GM23338 (cell line): ENCODE measurements at regions not wholly inside any gene's neighbourhood (a gene's known extent, or its start where the extent isn't known, plus 50 kb on each side); places are given as distances from the start of the nearest gene placed in this dataset.

Experiments
- ATAC-seq: fragments of 200-7000 bp; cut with Tn5 transposase; 3 replicates; pipeline ENCODE4 v1.9.1; 2020
- DNase-seq: peaks from one replicate; pipeline ENCODE4 v3.0.0-alpha.2; 2015; ENCODE audit warnings: low spot score
- H2AFZ ChIP-seq: fragments of 200-600 bp; sonication (generic); 2 replicates; pipeline ENCODE4 v1.8.0; 2016; ENCODE audit warnings: antibody characterized with exemption, mild to moderate bottlenecking, moderate library complexity
- H3F3A ChIP-seq: fragments of 200-600 bp; sonication (generic); replicated peaks from 2 replicates; pipeline ENCODE4 v1.8.0; 2017; ENCODE audit warnings: antibody characterized with exemption, mixed run types, low read depth
- H3K27ac ChIP-seq: fragments of 200-600 bp; sonication (generic); 2 replicates; pipeline ENCODE4 v1.6.1; 2016; ENCODE audit warnings: low read depth
- H3K27me3 ChIP-seq: fragments of 200-600 bp; sonication (generic); 2 replicates; pipeline ENCODE4 v1.8.0; 2016; ENCODE audit warnings: mild to moderate bottlenecking, mixed run types, moderate library complexity; ENCODE audit not compliant: insufficient read depth
- H3K36me3 ChIP-seq: fragments of 200-600 bp; sonication (generic); 2 replicates; pipeline ENCODE4 v1.8.0; 2016; ENCODE audit warnings: mild to moderate bottlenecking; ENCODE audit not compliant: insufficient read depth
- H3K4me1 ChIP-seq: fragments of 200-600 bp; sonication (generic); 2 replicates; pipeline ENCODE4 v1.8.0; 2016; ENCODE audit warnings: mild to moderate bottlenecking, moderate library complexity; ENCODE audit not compliant: insufficient read depth
- H3K4me2 ChIP-seq: fragments of 200-600 bp; sonication (generic); 2 replicates; pipeline ENCODE4 v1.7.1; 2017; ENCODE audit warnings: mixed run types
- H3K4me3 ChIP-seq: fragments of 200-600 bp; sonication (generic); 2 replicates; pipeline ENCODE4 v1.6.1; 2016; ENCODE audit warnings: mixed run types
- H3K79me2 ChIP-seq: fragments of 200-600 bp; sonication (generic); replicated peaks from 2 replicates; pipeline ENCODE4 v1.8.0; 2017; ENCODE audit warnings: mild to moderate bottlenecking; ENCODE audit not compliant: insufficient read depth
- H3K9me2 ChIP-seq: fragments of 200-600 bp; sonication (generic); 2 replicates; pipeline ENCODE4 v1.8.0; 2017; ENCODE audit not compliant: insufficient read depth
- H4K20me1 ChIP-seq: fragments of 200-600 bp; sonication (generic); replicated peaks from 2 replicates; pipeline ENCODE4 v1.8.0; 2017; ENCODE audit warnings: mild to moderate bottlenecking; ENCODE audit not compliant: insufficient read depth
- H3K27ac Mint-ChIP-seq: 2 replicates; pipeline ENCODE4 v1.8.0; 2020; ENCODE audit warnings: inconsistent platforms, mild to moderate bottlenecking, moderate library complexity, mixed read lengths
- H3K27me3 Mint-ChIP-seq: 3 replicates; pipeline ENCODE4 v1.8.0; 2022; ENCODE audit warnings: low read depth, mild to moderate bottlenecking, moderate library complexity, mixed read lengths, inconsistent platforms; ENCODE audit not compliant: insufficient read depth, poor library complexity
- H3K36me3 Mint-ChIP-seq: 3 replicates; pipeline ENCODE4 v1.8.0; 2021; ENCODE audit warnings: low read depth, mild to moderate bottlenecking, inconsistent platforms, moderate library complexity, mixed read lengths
- H3K4me1 Mint-ChIP-seq: 3 replicates; pipeline ENCODE4 v1.8.0; 2020; ENCODE audit warnings: mild to moderate bottlenecking, inconsistent platforms, mixed read lengths
- H3K4me3 Mint-ChIP-seq: 3 replicates; pipeline ENCODE4 v1.8.0; 2021; ENCODE audit warnings: moderate library complexity, mild to moderate bottlenecking, inconsistent platforms, mixed read lengths
- H3K9me3 Mint-ChIP-seq: 3 replicates; pipeline ENCODE4 v1.8.0; 2020; ENCODE audit warnings: moderate library complexity, mild to moderate bottlenecking, inconsistent platforms, mixed read lengths
- CREB1 ChIP-seq: fragments of 250-450 bp; sonication (Bioruptor Pico); IDR thresholded peaks from 2 replicates; pipeline ENCODE4 v1.5.0; 2020; ENCODE audit warnings: low read depth, mild to moderate bottlenecking, moderate library complexity
- CTCF ChIP-seq, 2 experiments: fragments of 200-600 bp in 1 of 2; sonication (generic) in 1 of 2; conservative IDR thresholded peaks; 2 replicates each; pipeline versions ENCODE4 v1.5.1 to v1.6.1; 2016 to 2017; ENCODE audit warnings: antibody characterized with exemption in 2 of 2, low read depth in 2 of 2, mild to moderate bottlenecking in 2 of 2, moderate library complexity in 1 of 2
- ETS1 ChIP-seq: IDR thresholded peaks from 2 replicates; pipeline ENCODE4 v1.6.1; 2016; ENCODE audit warnings: antibody characterized with exemption
- EZH2 ChIP-seq: fragments of 200-600 bp; sonication (generic); IDR thresholded peaks from one replicate; pipeline ENCODE4 v1.8.0; 2017; ENCODE audit warnings: antibody characterized with exemption, mild to moderate bottlenecking, low read depth; ENCODE audit not compliant: unreplicated experiment
- EZH2phosphoT487 ChIP-seq: fragments of 200-600 bp; sonication (generic); IDR thresholded peaks from one replicate; pipeline ENCODE4 v1.8.1; 2018; ENCODE audit warnings: antibody characterized with exemption; ENCODE audit not compliant: unreplicated experiment
- JUNB ChIP-seq: IDR thresholded peaks from one replicate; pipeline ENCODE4 v1.6.1; 2016; ENCODE audit warnings: antibody characterized with exemption; ENCODE audit not compliant: unreplicated experiment
- NANOG ChIP-seq: IDR thresholded peaks from 2 replicates; pipeline ENCODE4 v1.6.1; 2016; ENCODE audit warnings: antibody characterized with exemption, borderline replicate concordance
- POLR2AphosphoS5 ChIP-seq: IDR thresholded peaks from 2 replicates; pipeline ENCODE4 v1.6.1; 2016; ENCODE audit warnings: antibody characterized with exemption, low read depth
- REST ChIP-seq: IDR thresholded peaks from one replicate; pipeline ENCODE4 v1.6.1; 2018; ENCODE audit warnings: antibody characterized with exemption; ENCODE audit not compliant: unreplicated experiment
- STAT1 ChIP-seq: IDR thresholded peaks from one replicate; pipeline ENCODE4 v1.6.1; 2016; ENCODE audit warnings: antibody characterized with exemption; ENCODE audit not compliant: unreplicated experiment
- ZNF114 ChIP-seq: fragments of 250-450 bp; sonication (Bioruptor Pico); IDR thresholded peaks from 2 replicates; pipeline ENCODE4 v1.5.0; 2020; ENCODE audit warnings: mild to moderate bottlenecking, moderate library complexity
- ZNF331 ChIP-seq: fragments of 250-450 bp; sonication (Bioruptor Pico); IDR thresholded peaks from 2 replicates; pipeline ENCODE4 v1.5.0; 2020; ENCODE audit warnings: low read depth, mild to moderate bottlenecking, moderate library complexity
- ZNF462 ChIP-seq: fragments of 250-450 bp; sonication (Bioruptor Pico); IDR thresholded peaks from 2 replicates; pipeline ENCODE4 v1.5.0; 2020; ENCODE audit warnings: mild to moderate bottlenecking, moderate library complexity

GRCh38 chr16:17776465-17776864 is 305.7 kb upstream of the XYLT1 start:
- no peak for TF ChIP-seq ZNF114 (CRISPR knock-in tag)
- no peak for TF ChIP-seq NANOG
- no peak for TF ChIP-seq JUNB
- TF ChIP-seq ETS1: no peak
- TF ChIP-seq CTCF (conservative IDR thresholded peaks at IDR 0.05; ENCODE audit: low read depth in 2 of 2): no peak
- no peak for TF ChIP-seq STAT1
- TF ChIP-seq ZNF331 (CRISPR knock-in tag): no peak
- TF ChIP-seq CREB1 (CRISPR knock-in tag): no peak
- no peak for TF ChIP-seq POLR2AphosphoS5
- no peak for TF ChIP-seq REST
- no peak for TF ChIP-seq EZH2
- no peak for TF ChIP-seq ZNF462
- TF ChIP-seq EZH2phosphoT487: no peak
- Mint-ChIP-seq H3K9me3 (no peaks in the 10 kb centered on the region), H3K4me3 (no peak overlapping the region), H3K36me3 (no peaks in the 10 kb centered on the region), H3K27me3 (peaks cover 2% of the 10 kb centered on the region), H3K27ac (no peak overlapping the region), H3K4me1 (peaks cover 13% of the 10 kb centered on the region)
- Histone ChIP-seq H3K79me2 (no peaks in the 10 kb centered on the region), H3K4me1 (peaks cover 7% of the 10 kb centered on the region; the same call in 1 of the 2 replicates), H3K4me2 (no peak overlapping the region), H3K27me3 (no peaks in the 10 kb centered on the region), H3K4me3 (no peak overlapping the region), H3F3A (no peaks in the 10 kb centered on the region), H4K20me1 (no peaks in the 10 kb centered on the region), H2AFZ (no peak overlapping the region; the same call in 1 of the 2 replicates), H3K36me3 (no peaks in the 10 kb centered on the region), H3K9me2 (peaks cover 3% of the 10 kb centered on the region; the same call in 1 of the 2 replicates), H3K27ac (no peak overlapping the region)
- ATAC-seq (no peak), DNase-seq (no peak)
